HG03378 (cell line): ENCODE measurements at regions not wholly inside any gene's neighbourhood (a gene's known extent, or its start where the extent isn't known, plus 50 kb on each side); places are given as distances from the start of the nearest gene placed in this dataset.
A peak's percentile ranks its signal among the peaks of the same experiment; 100 is the strongest.
"Not testable (repeated sequence)": the region's sequence is repeated elsewhere in the genome, so short reads cannot be mapped to it uniquely, and the experiment has no call there.

Experiments used
- ATAC-seq: cut with Tn5 transposase; IDR thresholded peaks from one replicate; pipeline ENCODE4 v1.9.1; 2021; ENCODE audit warnings: mild to moderate bottlenecking, moderate library complexity; ENCODE audit not compliant: unreplicated experiment

- no peak for ATAC-seq
Measured at GRCh38 chr14:89699071-89699470, 255.5 kb downstream of the EFCAB11 start.

GRCh38 chr14:89697281-89698060 lies 257.1 kb downstream of the EFCAB11 start:
- ATAC-seq, result no peak

- no peak for ATAC-seq
Measured at GRCh38 chr14:89695846-89696245, 258.7 kb downstream of the EFCAB11 start.

- no peak for ATAC-seq
Measured at GRCh38 chr14:89690139-89690538, 264.4 kb downstream of the EFCAB11 start.

GRCh38 chr14:89689711-89690110 lies 264.8 kb downstream of the EFCAB11 start:
- not testable (repeated sequence) for ATAC-seq

- no peak for ATAC-seq
Measured at GRCh38 chr14:89688507-89689211, 265.9 kb downstream of the EFCAB11 start.

- not testable (repeated sequence) for ATAC-seq
Measured at GRCh38 chr14:89687129-89687528, 267.4 kb downstream of the EFCAB11 start.

- ATAC-seq, result no peak
Measured at GRCh38 chr14:89684139-89684538, 267.1 kb upstream of the FOXN3 start.

GRCh38 chr14:89681086-89682018 lies 264.3 kb upstream of the FOXN3 start:
- peak; percentile 92 for ATAC-seq

- ATAC-seq, result no peak
Measured at GRCh38 chr14:89680156-89680555, 263.1 kb upstream of the FOXN3 start.

- no peak for ATAC-seq
Measured at GRCh38 chr14:89678768-89679167, 261.7 kb upstream of the FOXN3 start.

GRCh38 chr14:89675590-89675989 lies 258.6 kb upstream of the FOXN3 start:
- no peak for ATAC-seq

- ATAC-seq, result no peak
Measured at GRCh38 chr14:89674936-89675335, 257.9 kb upstream of the FOXN3 start.

GRCh38 chr14:89674240-89674639 lies 257.2 kb upstream of the FOXN3 start:
- ATAC-seq, result no peak

- ATAC-seq, result no peak
Measured at GRCh38 chr14:89673512-89674225, 256.6 kb upstream of the FOXN3 start.

- ATAC-seq, result no peak
Measured at GRCh38 chr14:89672636-89673511, 255.8 kb upstream of the FOXN3 start.

- peak; percentile 54 for ATAC-seq
Measured at GRCh38 chr14:89669193-89669592, 252.2 kb upstream of the FOXN3 start.

- no peak for ATAC-seq
Measured at GRCh38 chr14:89667983-89668382, 250.9 kb upstream of the FOXN3 start.

- not testable (repeated sequence) for ATAC-seq
Measured at GRCh38 chr14:89665300-89666081, 248.5 kb upstream of the FOXN3 start.
